SK-N-SH (cell line): ENCODE measurements at regions not wholly inside any gene's neighbourhood (a gene's known extent, or its start where the extent isn't known, plus 50 kb on each side); places are given as distances from the start of the nearest gene placed in this dataset.

ENCODE experiments used
- CTCF ChIA-PET: fragments of 300-600, 350-600 bp; formaldehyde crosslinking; extraction: SDS; loops from one replicate; lab custom pipeline; 2021; lab: Yijun Ruan, JAX
- POLR2A ChIA-PET: fragments of 350-600 bp; sonication (Branson Sonifier 250); formaldehyde crosslinking; extraction: SDS; loops from one replicate; lab custom pipeline; 2020; ENCODE audit warnings: antibody characterized with exemption, inconsistent platforms; lab: Yijun Ruan, JAX
- DNase-seq: peaks from one replicate; pipeline ENCODE4 v3.0.0; 2012
- H2AFZ ChIP-seq: fragments of 200-600 bp; sonication (generic); 2 replicates; pipeline ENCODE4 v1.8.1; 2016; ENCODE audit warnings: antibody characterized with exemption, mild to moderate bottlenecking, low read depth
- H3F3A ChIP-seq: fragments of 200-600 bp; sonication (generic); replicated peaks from 2 replicates; pipeline ENCODE3; 2016; ENCODE audit warnings: antibody characterized with exemption, mild to moderate bottlenecking; ENCODE audit not compliant: insufficient read depth
- H3K27ac ChIP-seq, 2 experiments: fragments of 200-500 bp in 1 of 2; fragments of 200-600 bp in 1 of 2; sonication (Bioruptor generic) in 1 of 2; sonication (generic), shearing (Covaris generic) in 1 of 2; 2 replicates each; pipeline versions ENCODE4 v1.5.1 to v1.6.1; 2014 to 2016; ENCODE audit warnings: low read depth in 2 of 2, inconsistent platforms in 1 of 2, low read length in 1 of 2, mild to moderate bottlenecking in 1 of 2, mixed read lengths in 1 of 2
- H3K27me3 ChIP-seq: fragments of 200-600 bp; sonication (generic), shearing (Covaris generic); 2 replicates; pipeline ENCODE4 v1.6.1; 2016; ENCODE audit warnings: mixed run types; ENCODE audit not compliant: insufficient read depth
- H3K36me3 ChIP-seq, 2 experiments: fragments of 200-500 bp in 1 of 2; fragments of 200-600 bp in 1 of 2; sonication (Bioruptor generic) in 1 of 2; sonication (generic) in 1 of 2; replicated peaks in 1 of 2; 2 replicates each; pipeline versions ENCODE3 to v1.5.1; 2014 to 2016; ENCODE audit warnings: low read length in 1 of 2, mild to moderate bottlenecking in 1 of 2; ENCODE audit not compliant: insufficient read depth in 2 of 2, control insufficient read depth in 1 of 2
- H3K4me1 ChIP-seq, 2 experiments: fragments of 200-500 bp in 1 of 2; fragments of 200-600 bp in 1 of 2; sonication (Bioruptor generic) in 1 of 2; sonication (generic), shearing (Covaris generic) in 1 of 2; 2 replicates each; pipeline versions ENCODE4 v1.5.1 to v1.6.1; 2014 to 2016; ENCODE audit warnings: low read depth in 1 of 2, low read length in 1 of 2, mixed run types in 1 of 2; ENCODE audit not compliant: insufficient read depth in 2 of 2, control insufficient read depth in 1 of 2
- H3K4me2 ChIP-seq: fragments of 200-600 bp; sonication (generic), shearing (Covaris generic); 2 replicates; pipeline ENCODE4 v1.6.1; 2017; ENCODE audit warnings: mixed run types
- H3K4me3 ChIP-seq, 2 experiments: fragments of 200-500 bp in 1 of 2; fragments of 200-600 bp in 1 of 2; sonication (Bioruptor generic) in 1 of 2; sonication (generic), shearing (Covaris generic) in 1 of 2; 2 replicates each; pipeline versions ENCODE4 v1.5.1 to v1.8.1; 2014 to 2016; ENCODE audit warnings: low read depth in 2 of 2, inconsistent platforms in 1 of 2, low read length in 1 of 2, mild to moderate bottlenecking in 1 of 2, mixed read lengths in 1 of 2, moderate library complexity in 1 of 2
- H3K79me2 ChIP-seq: fragments of 200-600 bp; sonication (generic); 2 replicates; pipeline ENCODE4 v1.8.1; 2017; ENCODE audit warnings: mild to moderate bottlenecking; ENCODE audit not compliant: insufficient read depth
- H3K9ac ChIP-seq: fragments of 200-600 bp; sonication (generic); 2 replicates; pipeline ENCODE4 v1.6.1; 2017; ENCODE audit warnings: mixed run types
- H3K9me2 ChIP-seq: fragments of 200-600 bp; sonication (generic); 2 replicates; pipeline ENCODE4 v1.6.1; 2017; ENCODE audit warnings: mixed run types
- H3K9me3 ChIP-seq: fragments of 200-600 bp; sonication (generic); 2 replicates; pipeline ENCODE4 v1.6.1; 2017; ENCODE audit warnings: mixed run types, mild to moderate bottlenecking, moderate library complexity
- H4K20me1 ChIP-seq: fragments of 200-600 bp; sonication (generic); 2 replicates; pipeline ENCODE4 v1.6.1; 2017; ENCODE audit warnings: mild to moderate bottlenecking, mixed run types; ENCODE audit not compliant: insufficient read depth
- CHD2 ChIP-seq: fragments of 150-350 bp; IDR thresholded peaks from 2 replicates; pipeline ENCODE4 v1.6.1; 2018; ENCODE audit warnings: low read length; ENCODE audit not compliant: partially characterized antibody
- ELF1 ChIP-seq: IDR thresholded peaks from 2 replicates; pipeline ENCODE4 v1.4.0; 2012
- EZH2phosphoT487 ChIP-seq: fragments of 200-600 bp; sonication (generic); IDR thresholded peaks from 2 replicates; pipeline ENCODE4 v1.6.1; 2017; ENCODE audit warnings: low read depth, mixed run types, mild to moderate bottlenecking, antibody characterized with exemption, moderate library complexity, borderline replicate concordance
- FOXM1 ChIP-seq: IDR thresholded peaks from 2 replicates; pipeline ENCODE4 v1.4.0; 2012; ENCODE audit warnings: low read depth, mild to moderate bottlenecking
- NFIC ChIP-seq: IDR thresholded peaks from 2 replicates; pipeline ENCODE4 v1.4.0; 2012; ENCODE audit warnings: borderline replicate concordance
- POLR2AphosphoS5 ChIP-seq: IDR thresholded peaks from 2 replicates; pipeline ENCODE4 v1.6.1; 2012; ENCODE audit warnings: low read depth, low read length
- RCOR1 ChIP-seq: fragments of 150-350 bp; IDR thresholded peaks from 2 replicates; pipeline ENCODE4 v1.6.1; 2017; ENCODE audit warnings: antibody characterized with exemption, low read length
- RFX5 ChIP-seq: IDR thresholded peaks from 2 replicates; pipeline ENCODE4 v1.6.1; 2012; ENCODE audit warnings: mild to moderate bottlenecking, improper control_type of control experiment, low read length
- SIN3A ChIP-seq: IDR thresholded peaks from 2 replicates; pipeline ENCODE4 v1.6.1; 2012; ENCODE audit warnings: low read depth, mild to moderate bottlenecking, low read length, moderate library complexity, borderline replicate concordance
- whole genome bisulfite sequencing: methylation state at CpG from one replicate; pipeline ENCODE4 v1.1.6; 2017; ENCODE audit warnings: low lambda C conversion rate; 5-methylcytosine and 5-hydroxymethylcytosine counted together
- TF ChIP-seq, protein P1 (sequence below): IDR thresholded peaks from 2 replicates; pipeline ENCODE4; 2012
- TF ChIP-seq, protein P2 (sequence below): IDR thresholded peaks from 2 replicates; pipeline ENCODE4 v1.4.0; 2012; ENCODE audit warnings: low read depth
- TF ChIP-seq, protein P3 (sequence below): IDR thresholded peaks from 2 replicates; pipeline ENCODE4 v1.4.0; 2012; ENCODE audit warnings: low read depth, borderline replicate concordance

DNA sequence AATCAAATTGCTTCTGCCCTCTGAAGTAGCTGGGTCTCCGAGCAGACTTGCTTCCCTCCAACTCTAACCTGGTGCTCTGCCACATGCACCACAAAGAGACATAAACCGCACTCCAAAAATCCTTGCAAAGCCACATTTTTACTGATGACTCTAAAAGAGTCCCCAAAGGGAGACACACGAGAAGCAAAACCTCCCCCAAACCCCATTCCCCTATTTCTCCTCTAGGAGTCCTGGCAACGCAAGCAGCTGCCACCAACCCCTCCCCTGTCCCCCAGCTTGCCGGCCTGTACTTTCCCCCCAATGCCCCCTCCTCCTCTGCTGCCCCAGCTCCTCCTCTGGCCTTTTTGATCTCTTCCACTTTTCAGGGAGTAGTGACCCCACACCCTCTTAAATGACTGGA, 180.1 kb upstream of the ARID1B start (continued):
- TF ChIP-seq RFX5, result no peak
- TF ChIP-seq, all 33 proteins: peak for 0

DNA sequence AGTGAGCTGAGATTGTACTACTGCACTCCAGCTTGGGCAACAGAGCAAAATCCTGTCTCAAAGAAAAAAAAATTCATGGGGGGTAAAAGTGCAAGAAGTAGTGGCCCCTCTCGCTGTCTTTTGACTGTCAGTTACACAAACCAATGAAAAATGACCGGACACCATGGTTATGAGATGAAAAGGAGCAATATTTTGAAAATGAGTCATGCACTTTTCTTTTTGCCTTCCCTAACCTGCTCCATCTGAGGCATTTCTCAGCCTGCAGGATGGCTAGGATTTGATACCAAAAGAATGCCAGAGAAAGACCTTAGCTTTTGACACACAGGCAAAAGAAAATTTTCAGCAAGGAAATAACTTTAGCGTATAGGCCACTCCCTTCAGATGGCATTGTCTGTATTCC, 181.7 kb upstream of the ARID1B start:
- TF ChIP-seq FOXM1, result no peak
- TF ChIP-seq, protein P1, sequence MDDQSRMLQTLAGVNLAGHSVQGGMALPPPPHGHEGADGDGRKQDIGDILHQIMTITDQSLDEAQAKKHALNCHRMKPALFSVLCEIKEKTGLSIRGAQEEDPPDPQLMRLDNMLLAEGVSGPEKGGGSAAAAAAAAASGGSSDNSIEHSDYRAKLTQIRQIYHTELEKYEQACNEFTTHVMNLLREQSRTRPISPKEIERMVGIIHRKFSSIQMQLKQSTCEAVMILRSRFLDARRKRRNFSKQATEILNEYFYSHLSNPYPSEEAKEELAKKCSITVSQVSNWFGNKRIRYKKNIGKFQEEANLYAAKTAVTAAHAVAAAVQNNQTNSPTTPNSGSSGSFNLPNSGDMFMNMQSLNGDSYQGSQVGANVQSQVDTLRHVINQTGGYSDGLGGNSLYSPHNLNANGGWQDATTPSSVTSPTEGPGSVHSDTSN, result peak; percentile 22; the same call in 1 of the 2 replicates
- TF ChIP-seq ELF1, result no peak
- Histone ChIP-seq H3K27me3 (no peaks in the 10 kb centered on the region), H3K9me2 (no peaks in the 10 kb centered on the region), H4K20me1 (no peaks in the 10 kb centered on the region), H3K4me3 (no peak overlapping the region), H3K9me3 (no peaks in the 10 kb centered on the region), H3K36me3 (no peaks in the 10 kb centered on the region), H3F3A (no peaks in the 10 kb centered on the region), H3K9ac (no peak overlapping the region), H3K4me2 (no peak overlapping the region), H2AFZ (no peak overlapping the region), H3K79me2 (no peaks in the 10 kb centered on the region), H3K27ac (no peak overlapping the region), H3K4me1 (no peaks in the 10 kb centered on the region; a peak in 1 of 4 replicates)
- ChIA-PET CTCF (no interaction called here), POLR2A (no interaction called here)
- no peak for DNase-seq
- WGBS, result 40% methylated on average over 3 of the region's 3 CpGs

DNA sequence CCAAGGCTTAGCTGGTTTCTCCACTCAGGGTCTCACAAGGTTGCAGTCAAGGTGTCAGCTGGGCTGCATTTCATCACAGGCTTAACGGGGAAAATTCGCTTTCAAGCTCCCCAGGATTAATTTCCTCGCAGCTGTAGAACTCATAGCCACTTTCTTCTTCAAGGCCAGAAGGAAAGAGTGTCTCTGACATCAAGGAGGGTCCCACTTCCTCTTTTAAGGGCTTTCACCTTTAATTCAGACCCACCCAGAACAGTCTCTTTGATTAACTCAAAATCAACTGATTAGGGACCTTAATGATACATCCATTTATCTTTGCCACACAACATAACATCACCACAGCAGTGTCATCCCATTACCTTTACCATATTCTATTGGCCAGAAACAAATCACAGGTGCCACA, 183.3 kb upstream of the ARID1B start:
- H3K4me1 ChIP-seq, result no peaks in the 10 kb centered on the region; a peak in 1 of 4 replicates
- ChIA-PET CTCF (no interaction called here), POLR2A (no interaction called here)
- no peaks in the 10 kb centered on the region for H3K9me2 ChIP-seq
- TF ChIP-seq CHD2 (no peak), RCOR1 (no peak)
- TF ChIP-seq, all 33 proteins: peak for 0
- Histone ChIP-seq H3K27ac (no peak overlapping the region), H3K4me2 (no peak overlapping the region), H4K20me1 (no peaks in the 10 kb centered on the region), H2AFZ (no peak overlapping the region), H3K4me3 (no peak overlapping the region), H3F3A (no peaks in the 10 kb centered on the region), H3K9ac (no peak overlapping the region), H3K9me3 (no peaks in the 10 kb centered on the region), H3K27me3 (no peaks in the 10 kb centered on the region), H3K79me2 (no peaks in the 10 kb centered on the region), H3K36me3 (no peaks in the 10 kb centered on the region)
- no peak for DNase-seq
- WGBS, result 29% methylated on average over 3 of the region's 3 CpGs

DNA sequence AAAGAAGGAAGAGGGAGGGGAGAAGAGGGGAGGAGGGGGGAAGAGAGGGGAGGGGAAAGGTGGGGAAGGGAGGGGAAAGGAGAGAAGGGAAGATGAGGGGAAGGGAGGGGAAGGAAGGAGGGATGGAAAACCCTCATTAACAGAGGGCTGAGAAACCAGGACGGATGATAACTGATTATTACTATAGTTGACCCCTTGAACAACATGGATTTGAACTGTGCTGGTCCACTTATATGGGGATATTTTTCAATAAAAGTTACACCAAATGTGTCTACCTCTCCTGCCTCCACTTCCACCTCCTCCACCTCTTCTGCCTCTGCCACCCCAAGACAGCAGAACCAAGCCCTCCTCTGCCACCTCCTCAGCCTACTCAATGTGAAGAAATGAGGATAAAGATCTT, 184.1 kb upstream of the ARID1B start:
- 29% methylated on average over 1 of the region's 1 CpG for WGBS
- Histone ChIP-seq H4K20me1 (no peaks in the 10 kb centered on the region), H3K36me3 (no peaks in the 10 kb centered on the region), H3K9me2 (no peaks in the 10 kb centered on the region), H3K4me2 (no peak overlapping the region), H3K9ac (no peak overlapping the region), H3K79me2 (no peaks in the 10 kb centered on the region), H2AFZ (no peak overlapping the region), H3K27ac (no peak overlapping the region), H3K4me3 (no peak overlapping the region), H3K4me1 (no peaks in the 10 kb centered on the region; a peak in 1 of 4 replicates), H3K9me3 (no peaks in the 10 kb centered on the region), H3F3A (no peaks in the 10 kb centered on the region), H3K27me3 (no peaks in the 10 kb centered on the region)
- ChIA-PET CTCF (no interaction called here), POLR2A (no interaction called here)
- no peak for DNase-seq
- TF ChIP-seq RFX5, result no peak
- TF ChIP-seq, protein P2, sequence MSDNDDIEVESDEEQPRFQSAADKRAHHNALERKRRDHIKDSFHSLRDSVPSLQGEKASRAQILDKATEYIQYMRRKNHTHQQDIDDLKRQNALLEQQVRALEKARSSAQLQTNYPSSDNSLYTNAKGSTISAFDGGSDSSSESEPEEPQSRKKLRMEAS, result no peak
- TF ChIP-seq, protein P3, sequence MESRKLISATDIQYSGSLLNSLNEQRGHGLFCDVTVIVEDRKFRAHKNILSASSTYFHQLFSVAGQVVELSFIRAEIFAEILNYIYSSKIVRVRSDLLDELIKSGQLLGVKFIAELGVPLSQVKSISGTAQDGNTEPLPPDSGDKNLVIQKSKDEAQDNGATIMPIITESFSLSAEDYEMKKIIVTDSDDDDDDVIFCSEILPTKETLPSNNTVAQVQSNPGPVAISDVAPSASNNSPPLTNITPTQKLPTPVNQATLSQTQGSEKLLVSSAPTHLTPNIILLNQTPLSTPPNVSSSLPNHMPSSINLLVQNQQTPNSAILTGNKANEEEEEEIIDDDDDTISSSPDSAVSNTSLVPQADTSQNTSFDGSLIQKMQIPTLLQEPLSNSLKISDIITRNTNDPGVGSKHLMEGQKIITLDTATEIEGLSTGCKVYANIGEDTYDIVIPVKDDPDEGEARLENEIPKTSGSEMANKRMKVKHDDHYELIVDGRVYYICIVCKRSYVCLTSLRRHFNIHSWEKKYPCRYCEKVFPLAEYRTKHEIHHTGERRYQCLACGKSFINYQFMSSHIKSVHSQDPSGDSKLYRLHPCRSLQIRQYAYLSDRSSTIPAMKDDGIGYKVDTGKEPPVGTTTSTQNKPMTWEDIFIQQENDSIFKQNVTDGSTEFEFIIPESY, result no peak
- no peak for TF ChIP-seq POLR2AphosphoS5
- TF ChIP-seq NFIC, result no peak
- no peak for TF ChIP-seq SIN3A
- TF ChIP-seq EZH2phosphoT487, result no peak
